GM18499 (cell line): ENCODE measurements at regions not wholly inside any gene's neighbourhood (a gene's known extent, or its start where the extent isn't known, plus 50 kb on each side); places are given as distances from the start of the nearest gene placed in this dataset.
"Not testable (repeated sequence)": the region's sequence is repeated elsewhere in the genome, so short reads cannot be mapped to it uniquely, and the experiment has no call there.

Experiments used
- ATAC-seq: cut with Tn5 transposase; IDR thresholded peaks from one replicate; pipeline ENCODE4 v1.9.1; 2021; ENCODE audit warnings: moderate number of reproducible peaks; ENCODE audit not compliant: insufficient read depth, unreplicated experiment

GRCh38 chr6:14542670-14543366 lies 425.2 kb downstream of the CD83 start:
- peak; percentile 83 for ATAC-seq

DNA sequence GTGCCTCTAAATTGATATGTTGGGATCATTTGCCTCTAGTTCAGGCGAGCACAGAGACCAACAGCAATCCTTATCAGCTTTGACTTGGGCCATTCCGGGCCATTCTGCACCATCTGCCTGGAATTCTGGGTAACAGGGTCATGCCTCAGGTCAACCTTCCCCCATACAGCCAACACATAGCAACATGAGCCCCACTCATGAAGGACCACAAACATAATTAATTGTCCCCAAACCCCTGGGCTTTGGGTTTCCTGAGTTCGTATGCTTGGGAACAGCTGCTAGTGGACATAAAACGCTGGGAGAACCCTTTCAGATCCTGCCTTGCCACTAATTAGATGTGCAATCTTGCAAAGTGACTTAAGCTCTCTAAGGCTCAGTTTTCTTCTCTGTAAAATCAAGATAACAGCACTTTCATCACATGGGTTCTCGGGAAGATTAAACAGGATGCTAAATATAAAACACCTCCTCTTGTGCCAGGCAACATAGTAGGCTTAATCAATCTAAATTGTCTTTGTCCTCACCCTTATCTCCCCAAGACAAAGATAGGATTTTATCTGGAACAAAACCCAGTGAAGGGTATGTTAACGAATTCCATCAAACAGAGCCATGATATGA lies 426.5 kb downstream of the CD83 start:
- no peak for ATAC-seq

DNA sequence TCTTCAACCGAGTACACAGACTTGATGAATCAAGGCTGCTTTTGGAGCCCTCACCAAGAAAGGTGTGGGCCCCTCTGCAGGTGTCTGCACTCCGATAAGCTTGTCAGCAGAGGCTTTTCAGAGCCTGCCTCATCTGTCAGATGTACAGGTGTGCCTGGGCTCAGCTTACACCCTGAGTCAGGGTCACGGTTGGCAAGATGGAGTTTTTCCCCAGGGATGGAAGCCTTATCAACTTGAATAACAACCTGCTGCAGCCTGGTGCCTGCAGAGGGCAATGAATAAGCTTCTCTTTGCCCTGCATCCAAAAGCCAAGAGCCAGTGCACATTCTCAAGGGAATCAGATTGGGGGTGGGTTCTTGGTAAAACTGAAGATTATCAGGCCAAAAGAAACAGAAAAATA lies 427.1 kb downstream of the CD83 start:
- ATAC-seq: no peak

- ATAC-seq: no peak
These were observed 427.9 kb downstream of the CD83 start for GRCh38 chr6:14545496-14545895.

DNA sequence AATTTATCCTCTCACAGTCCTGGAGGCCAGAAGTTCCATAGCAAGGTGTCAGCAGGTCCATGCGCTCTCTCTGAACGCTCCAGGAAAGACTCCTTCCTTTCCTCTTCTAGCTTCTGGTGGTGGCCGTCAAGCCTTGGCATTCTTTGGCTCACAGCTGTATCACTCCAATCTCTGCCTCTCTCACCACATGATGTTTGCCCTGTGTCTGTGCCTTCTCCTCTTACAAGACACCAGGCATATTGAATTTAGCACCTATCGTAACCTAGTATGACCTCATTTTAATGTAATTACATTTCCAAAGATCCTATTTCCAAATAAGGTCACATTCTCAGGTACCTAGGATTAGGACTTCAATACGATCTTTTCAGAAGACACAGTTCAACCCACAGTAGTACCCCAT lies 428.5 kb downstream of the CD83 start:
- ATAC-seq: no peak

DNA sequence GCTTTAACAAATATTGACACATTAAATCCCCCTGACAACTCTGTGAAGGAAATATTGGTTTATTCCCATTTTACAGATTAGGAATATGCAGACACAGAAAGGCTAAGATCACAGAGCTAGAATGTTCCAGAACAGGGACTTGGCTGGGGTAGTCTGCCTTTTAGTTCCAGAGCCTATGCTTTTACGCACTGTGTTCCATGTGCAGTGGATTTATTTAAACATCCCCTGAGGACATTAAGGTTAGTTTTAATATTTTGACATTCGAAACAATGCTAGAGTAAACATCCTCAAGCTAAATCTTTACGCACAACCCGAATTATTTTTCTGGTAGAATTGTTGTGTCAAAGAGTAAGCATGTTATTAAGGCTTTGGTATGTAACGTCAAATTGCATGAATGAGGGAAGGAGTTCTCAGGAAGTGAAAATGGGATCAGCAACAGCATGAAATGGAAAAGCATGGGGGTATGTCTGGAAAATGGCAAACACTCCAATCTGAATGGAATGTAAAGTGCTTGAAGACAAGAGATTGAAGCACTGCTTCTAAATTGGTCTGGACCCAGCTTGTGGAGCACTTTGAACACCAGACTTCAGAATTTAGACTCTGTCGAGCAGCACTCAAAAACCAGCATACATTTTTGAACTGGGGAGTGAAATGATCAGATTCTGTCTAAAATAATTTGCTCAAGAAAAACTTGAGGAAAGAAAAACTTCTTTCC lies 429.9 kb downstream of the CD83 start:
- ATAC-seq: no peak

GRCh38 chr6:14549304-14549770 lies 431.8 kb downstream of the CD83 start:
- ATAC-seq: no peak

DNA sequence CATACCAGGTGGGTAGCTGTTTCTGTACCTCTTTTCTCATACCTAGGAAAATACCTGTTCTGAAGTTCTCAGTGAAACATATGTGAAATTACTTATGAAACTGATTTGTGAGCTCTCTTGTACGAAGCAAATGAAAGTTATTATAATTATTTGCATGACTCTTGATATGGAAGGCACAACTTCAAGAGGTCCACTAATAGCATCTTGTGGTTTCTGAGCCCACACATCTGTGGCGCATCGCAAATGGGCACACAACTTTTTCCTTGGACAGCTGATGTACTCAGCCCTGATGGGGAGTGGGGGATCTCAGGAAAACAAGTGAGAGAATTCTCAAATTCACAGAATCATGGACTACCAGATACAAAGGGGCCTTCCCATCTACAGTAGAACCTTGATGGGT lies 432.3 kb downstream of the CD83 start:
- ATAC-seq: no peak

DNA sequence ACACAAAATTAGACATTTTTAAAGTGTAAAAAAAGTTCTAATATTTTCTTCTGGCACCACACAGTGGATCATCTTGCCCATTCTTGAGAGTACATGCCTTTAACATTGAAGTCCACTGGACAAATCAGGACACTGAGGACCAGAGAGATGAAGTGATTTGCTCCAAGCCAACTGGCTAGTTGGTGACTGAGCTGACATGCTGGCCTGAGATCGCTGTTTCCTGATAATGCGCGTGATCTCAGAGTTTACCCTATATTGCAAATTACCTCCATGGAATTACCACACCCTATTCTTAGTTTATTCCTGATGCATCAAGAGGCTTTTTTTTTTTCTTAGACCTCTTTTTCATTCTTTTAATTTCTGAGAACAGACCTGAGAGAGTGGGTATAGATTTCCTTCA lies 432.8 kb downstream of the CD83 start:
- ATAC-seq: no peak

- ATAC-seq: no peak
These were observed 433.2 kb downstream of the CD83 start for GRCh38 chr6:14550822-14551221.

DNA sequence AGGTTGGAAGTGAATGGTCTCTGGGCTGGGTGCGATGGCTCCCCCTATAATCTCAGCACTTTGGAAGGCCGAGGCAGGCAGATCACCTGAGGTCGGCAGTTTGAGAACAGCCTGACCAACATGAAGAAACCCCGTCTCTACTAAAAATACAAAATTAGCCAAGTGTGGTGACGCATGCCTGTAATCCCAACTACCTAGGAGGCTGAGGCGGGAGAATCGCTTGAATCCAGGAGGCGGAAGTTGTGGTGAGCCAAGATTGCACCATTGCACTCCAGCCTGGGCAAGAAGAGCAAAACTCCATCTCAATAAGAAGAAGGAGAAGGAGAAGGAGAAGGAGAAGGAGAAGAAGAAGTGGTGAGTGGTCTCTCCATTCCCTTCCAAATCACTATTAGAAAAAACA lies 434.0 kb downstream of the CD83 start:
- ATAC-seq: not testable (repeated sequence)

- ATAC-seq: no peak
These were observed 435.3 kb downstream of the CD83 start for GRCh38 chr6:14552891-14553290.

- ATAC-seq: no peak
These were observed 435.9 kb downstream of the CD83 start for GRCh38 chr6:14553515-14553914.

DNA sequence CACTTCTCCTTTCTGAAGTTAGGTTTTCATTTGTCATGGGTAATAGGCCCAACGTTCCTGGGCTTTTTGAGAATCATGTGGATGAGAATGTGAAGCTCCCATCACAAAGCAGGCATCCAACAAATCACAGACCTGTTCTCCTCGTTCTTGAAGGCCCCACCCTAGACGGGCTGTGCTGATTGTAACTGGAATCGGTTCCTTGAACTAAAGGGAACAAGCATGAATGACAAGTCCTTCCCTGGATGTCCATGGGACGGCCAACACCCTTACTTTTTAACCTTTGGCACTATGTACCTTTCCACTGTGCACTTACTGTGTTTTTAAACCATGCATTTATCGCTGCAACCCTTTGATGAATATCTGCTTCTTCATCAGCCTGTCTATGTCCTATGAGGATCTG lies 438.2 kb downstream of the CD83 start:
- ATAC-seq: no peak

GRCh38 chr6:14559746-14560536 lies 442.4 kb downstream of the CD83 start:
- no peak for ATAC-seq

DNA sequence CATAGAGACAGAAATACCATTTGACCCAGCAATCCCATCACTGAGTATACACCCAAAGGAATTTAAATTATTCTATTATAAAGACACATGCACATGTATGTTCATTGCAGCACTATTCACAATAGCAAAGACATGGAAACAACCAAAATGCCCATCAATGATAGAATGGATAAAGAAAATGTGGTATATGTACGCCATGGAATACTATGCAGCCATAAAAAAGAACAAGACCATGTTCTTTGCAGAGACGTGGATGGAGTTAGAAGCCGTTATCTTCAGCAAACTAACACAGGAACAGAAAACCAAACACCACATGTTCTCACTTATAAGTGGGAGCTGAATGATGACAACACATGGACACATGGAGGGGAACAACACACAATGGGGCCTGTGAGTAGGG lies 444.0 kb downstream of the CD83 start:
- ATAC-seq: not testable (repeated sequence)

DNA sequence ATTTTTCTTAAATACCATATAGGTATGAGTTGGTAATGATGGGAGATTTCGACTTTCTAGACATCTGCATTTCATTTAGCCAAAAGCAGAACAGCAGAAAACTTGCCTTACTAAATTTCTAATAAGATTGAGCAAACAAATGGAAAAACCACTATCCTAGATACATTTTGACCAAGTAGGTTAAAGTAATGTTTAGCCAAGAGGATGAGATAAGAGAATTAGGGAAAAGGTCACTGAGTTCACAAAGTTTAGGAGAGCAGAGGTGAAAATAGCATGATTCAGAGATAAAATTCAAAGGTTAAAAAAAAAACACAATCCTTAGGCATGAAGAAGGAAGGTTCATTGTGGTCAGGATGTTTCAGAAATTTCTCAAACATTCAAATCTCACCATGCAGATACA lies 450.3 kb downstream of the CD83 start:
- ATAC-seq: no peak

DNA sequence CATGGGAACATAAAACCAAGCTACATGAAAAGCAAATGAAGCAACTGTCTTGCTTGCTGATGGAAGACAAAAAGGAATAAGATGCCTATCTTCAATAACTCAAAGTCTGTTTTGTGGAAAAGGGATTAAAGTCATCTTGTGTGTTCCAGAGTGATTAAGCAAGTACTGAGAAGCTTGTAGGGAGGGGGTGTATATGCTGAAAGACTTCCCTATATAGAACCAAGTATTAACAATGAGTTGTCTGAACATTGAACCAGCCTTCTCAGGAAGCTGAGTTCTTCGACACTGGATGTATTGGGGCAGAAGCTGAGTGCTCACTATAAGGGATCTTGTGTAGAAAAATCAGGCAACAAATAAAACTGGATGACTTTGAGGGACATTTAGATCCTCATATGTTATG lies 451.8 kb downstream of the CD83 start:
- no peak for ATAC-seq

- ATAC-seq: not testable (repeated sequence)
These were observed 452.3 kb downstream of the CD83 start for GRCh38 chr6:14569874-14570273.

- no peak for ATAC-seq
These were observed 453.4 kb downstream of the CD83 start for GRCh38 chr6:14571001-14571400.

- no peak for ATAC-seq
These were observed 454.2 kb downstream of the CD83 start for GRCh38 chr6:14571746-14572145.
